Caco-2 (cell line): ENCODE measurements at regions not wholly inside any gene's neighbourhood (a gene's known extent, or its start where the extent isn't known, plus 50 kb on each side); places are given as distances from the start of the nearest gene placed in this dataset.

Experiments used
- BruUV-seq: library from RNA; stranded (reverse); fragments of 400-500 nt; replicated peaks from 2 replicates; lab custom pipeline; 2021; lab: Mats Ljungman, UMichigan
- CTCF ChIA-PET: fragments of 300-600 bp; sonication (Branson Sonifier 250); formaldehyde crosslinking; loops from one replicate; lab custom pipeline; 2022; ENCODE audit warnings: antibody characterized with exemption; lab: Charles Lee
- POLR2A ChIA-PET: fragments of 300-600 bp; sonication (Branson Sonifier 250); formaldehyde crosslinking; loops from one replicate; lab custom pipeline; 2022; ENCODE audit warnings: antibody characterized with exemption; lab: Charles Lee
- DNase-seq, 2 experiments: peaks; one replicate each; pipeline versions ENCODE4 v3.0.0 to v3.0.0-alpha.2; 2020 to 2022
- H3K27me3 ChIP-seq: replicated peaks from 2 replicates; pipeline ENCODE4 v1.6.0; 2011; ENCODE audit warnings: low read length; ENCODE audit not compliant: control insufficient read depth, insufficient read depth
- H3K36me3 ChIP-seq: 2 replicates; pipeline ENCODE4 v1.5.1; 2011; ENCODE audit warnings: low read length; ENCODE audit not compliant: control insufficient read depth, insufficient read depth
- H3K4me1 ChIP-seq: fragments of 250-450 bp; sonication (Bioruptor Pico); 2 replicates; pipeline ENCODE4 v1.5.1; 2020; ENCODE audit warnings: mild to moderate bottlenecking
- H3K4me3 ChIP-seq: 2 replicates; pipeline ENCODE4 v1.5.1; 2011; ENCODE audit warnings: low read depth, mild to moderate bottlenecking, control low read depth, low read length
- H3K9me3 ChIP-seq: fragments of 250-450 bp; sonication (Bioruptor Pico); 2 replicates; pipeline ENCODE4 v1.5.1; 2020; ENCODE audit warnings: mild to moderate bottlenecking, moderate library complexity
- H3K27ac Mint-ChIP-seq: one replicate; pipeline ENCODE4 v1.8.0; 2022; ENCODE audit warnings: mixed read lengths; ENCODE audit not compliant: unreplicated experiment
- H3K27me3 Mint-ChIP-seq: one replicate; pipeline ENCODE4 v1.8.0; 2022; ENCODE audit warnings: mixed read lengths; ENCODE audit not compliant: insufficient read depth, unreplicated experiment
- H3K36me3 Mint-ChIP-seq: one replicate; pipeline ENCODE4 v1.8.0; 2022; ENCODE audit warnings: mild to moderate bottlenecking, mixed read lengths; ENCODE audit not compliant: insufficient read depth, unreplicated experiment
- H3K4me1 Mint-ChIP-seq: one replicate; pipeline ENCODE4 v1.8.0; 2022; ENCODE audit warnings: low read depth, mixed read lengths; ENCODE audit not compliant: unreplicated experiment
- H3K4me3 Mint-ChIP-seq: one replicate; pipeline ENCODE4 v1.8.0; 2022; ENCODE audit warnings: mild to moderate bottlenecking, moderate library complexity, mixed read lengths; ENCODE audit not compliant: unreplicated experiment
- H3K9me3 Mint-ChIP-seq: one replicate; pipeline ENCODE4 v1.8.0; 2022; ENCODE audit warnings: mixed read lengths; ENCODE audit not compliant: unreplicated experiment
- intact Hi-C: fragments of 100-400 bp; cut with micrococcal nuclease; formaldehyde crosslinking; loops from one replicate; pipeline ENCODE4 v1.10.0; 2022; ENCODE audit not compliant: unreplicated experiment
- TF ChIP-seq, protein P1 (sequence below), 2 experiments: fragments of 200-600 bp in 1 of 2; IDR thresholded peaks; 1 replicate in 1 of 2; 2 replicates in 1 of 2; pipeline versions ENCODE4 v1.5.1 to v1.8.0; 2011 to 2022; ENCODE audit warnings: antibody characterized with exemption in 1 of 2, control low read depth in 1 of 2, inconsistent platforms in 1 of 2, low read depth in 1 of 2, low read length in 1 of 2, mild to moderate bottlenecking in 1 of 2, moderate library complexity in 1 of 2; ENCODE audit not compliant: insufficient read depth in 1 of 2, severe bottlenecking in 1 of 2, unreplicated experiment in 1 of 2

DNA sequence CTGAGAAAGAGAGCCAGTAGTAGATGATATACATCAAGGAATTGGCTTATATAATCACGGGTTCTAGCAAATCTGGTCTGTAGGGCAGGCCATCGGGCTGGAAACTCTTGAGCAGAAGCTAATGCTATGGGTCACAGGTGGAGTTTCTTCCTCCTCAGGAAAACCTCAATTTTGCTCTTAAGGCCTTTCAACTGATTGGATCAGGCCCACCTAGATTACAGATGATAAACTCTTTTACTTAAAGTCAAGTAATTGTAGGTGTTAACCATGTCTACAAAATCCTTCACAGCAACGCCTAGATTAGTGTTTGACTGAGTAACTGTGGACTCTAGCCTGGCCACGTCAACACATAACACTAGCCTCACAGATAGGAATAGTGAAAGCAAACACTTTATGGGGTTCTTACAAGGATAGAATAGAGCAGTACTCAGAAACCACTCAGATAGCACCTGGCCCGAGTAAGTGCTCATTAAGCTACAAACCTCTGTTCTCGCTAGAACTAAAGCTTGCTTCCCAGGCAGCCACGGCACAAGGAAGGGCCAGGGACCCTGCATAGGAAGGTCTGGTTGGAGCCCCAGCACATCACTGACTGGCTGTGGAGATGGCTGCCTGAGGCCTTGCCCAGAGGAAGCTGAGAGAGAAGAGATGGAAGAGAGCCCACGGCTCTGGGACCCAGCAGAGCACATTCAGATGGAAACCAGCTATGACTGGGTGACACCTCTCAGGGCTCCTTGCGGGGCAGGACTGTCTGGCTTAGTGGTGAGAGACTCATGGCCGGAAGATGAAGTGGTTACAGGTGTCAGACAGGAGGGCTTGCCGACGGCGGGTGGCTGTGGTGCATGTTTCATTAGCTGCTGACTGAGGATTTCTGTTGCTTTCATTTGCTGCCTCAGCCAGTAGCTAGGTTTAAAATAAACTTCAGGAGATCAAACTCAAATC is 202.5 kb upstream of the TLE3 start:
- CTCF ChIA-PET, result no interaction called here
- Mint-ChIP-seq H3K36me3 (no peaks in the 10 kb centered on the region), H3K27ac (no peak overlapping the region), H3K4me1 (no peaks in the 10 kb centered on the region), H3K4me3 (no peak overlapping the region), H3K9me3 (no peaks in the 10 kb centered on the region), H3K27me3 (no peaks in the 10 kb centered on the region)
- no peaks in the 10 kb centered on the region for H3K9me3 ChIP-seq
- POLR2A ChIA-PET, result no interaction called here
- TF ChIP-seq, protein P1, sequence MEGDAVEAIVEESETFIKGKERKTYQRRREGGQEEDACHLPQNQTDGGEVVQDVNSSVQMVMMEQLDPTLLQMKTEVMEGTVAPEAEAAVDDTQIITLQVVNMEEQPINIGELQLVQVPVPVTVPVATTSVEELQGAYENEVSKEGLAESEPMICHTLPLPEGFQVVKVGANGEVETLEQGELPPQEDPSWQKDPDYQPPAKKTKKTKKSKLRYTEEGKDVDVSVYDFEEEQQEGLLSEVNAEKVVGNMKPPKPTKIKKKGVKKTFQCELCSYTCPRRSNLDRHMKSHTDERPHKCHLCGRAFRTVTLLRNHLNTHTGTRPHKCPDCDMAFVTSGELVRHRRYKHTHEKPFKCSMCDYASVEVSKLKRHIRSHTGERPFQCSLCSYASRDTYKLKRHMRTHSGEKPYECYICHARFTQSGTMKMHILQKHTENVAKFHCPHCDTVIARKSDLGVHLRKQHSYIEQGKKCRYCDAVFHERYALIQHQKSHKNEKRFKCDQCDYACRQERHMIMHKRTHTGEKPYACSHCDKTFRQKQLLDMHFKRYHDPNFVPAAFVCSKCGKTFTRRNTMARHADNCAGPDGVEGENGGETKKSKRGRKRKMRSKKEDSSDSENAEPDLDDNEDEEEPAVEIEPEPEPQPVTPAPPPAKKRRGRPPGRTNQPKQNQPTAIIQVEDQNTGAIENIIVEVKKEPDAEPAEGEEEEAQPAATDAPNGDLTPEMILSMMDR (IDR thresholded peaks at IDR 0.05; ENCODE audit: insufficient read depth in 1 of 2, low read depth in 1 of 2, low read length in 1 of 2, severe bottlenecking in 1 of 2, unreplicated experiment in 1 of 2), result no peak
- intact Hi-C loops, result loop anchor here (10.0 kb wide), 1 partner anchor 55 kb away; no protein-coding TSS in a partner anchor
- H3K36me3 ChIP-seq, result no peaks in the 10 kb centered on the region
- no peaks in the 10 kb centered on the region for H3K27me3 ChIP-seq
- no peak overlapping the region for H3K4me3 ChIP-seq
- no peak for DNase-seq
- no peaks in the 10 kb centered on the region for H3K4me1 ChIP-seq
- no TSS peak for BruUV-seq

DNA sequence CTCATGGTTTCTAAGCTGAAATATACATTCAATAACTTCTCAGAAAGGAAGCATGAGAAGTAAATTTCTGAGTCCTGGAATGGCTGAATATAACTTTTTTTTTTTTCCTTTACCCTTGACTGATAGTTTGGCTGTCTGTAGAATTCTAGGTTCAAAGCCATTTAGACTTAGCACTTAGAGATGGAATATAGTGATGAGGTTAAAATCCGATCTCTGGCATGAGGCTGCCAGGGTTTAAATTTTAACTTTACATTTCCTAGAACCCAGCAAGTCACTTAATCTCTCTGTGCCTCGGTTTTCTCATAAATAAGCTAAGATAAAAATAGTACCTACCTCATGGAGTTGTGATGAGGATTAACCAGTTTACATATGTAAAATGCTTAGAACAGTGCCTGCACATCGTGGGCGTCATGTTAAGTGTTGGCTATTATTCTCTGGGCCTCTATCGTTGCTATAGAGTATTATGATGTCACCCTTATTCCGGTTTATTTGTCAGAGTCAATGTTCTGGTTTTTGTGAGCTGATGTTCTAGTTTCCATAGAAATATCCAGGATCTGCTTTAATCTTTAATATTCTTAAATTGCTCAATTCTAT is 199.8 kb upstream of the TLE3 start:
- intact Hi-C loops, result no loop called here
- no peaks in the 10 kb centered on the region for H3K27me3 Mint-ChIP-seq
- no peak overlapping the region for H3K27ac Mint-ChIP-seq
- no peaks in the 10 kb centered on the region for H3K9me3 ChIP-seq
- H3K4me3 Mint-ChIP-seq, result no peak overlapping the region
- no peaks in the 10 kb centered on the region for H3K9me3 Mint-ChIP-seq
- POLR2A ChIA-PET, result no interaction called here
- no peaks in the 10 kb centered on the region for H3K36me3 ChIP-seq
- no peaks in the 10 kb centered on the region for H3K4me1 Mint-ChIP-seq
- CTCF ChIA-PET, result no interaction called here
- H3K36me3 Mint-ChIP-seq, result no peaks in the 10 kb centered on the region
- BruUV-seq, result no TSS peak
- TF ChIP-seq, protein P1 (IDR thresholded peaks at IDR 0.05; ENCODE audit: insufficient read depth in 1 of 2, low read depth in 1 of 2, low read length in 1 of 2, severe bottlenecking in 1 of 2, unreplicated experiment in 1 of 2), result no peak
- H3K4me3 ChIP-seq, result no peak overlapping the region
- no peaks in the 10 kb centered on the region for H3K27me3 ChIP-seq
- no peak for DNase-seq
- peaks cover under 1% of the 10 kb centered on the region for H3K4me1 ChIP-seq

DNA sequence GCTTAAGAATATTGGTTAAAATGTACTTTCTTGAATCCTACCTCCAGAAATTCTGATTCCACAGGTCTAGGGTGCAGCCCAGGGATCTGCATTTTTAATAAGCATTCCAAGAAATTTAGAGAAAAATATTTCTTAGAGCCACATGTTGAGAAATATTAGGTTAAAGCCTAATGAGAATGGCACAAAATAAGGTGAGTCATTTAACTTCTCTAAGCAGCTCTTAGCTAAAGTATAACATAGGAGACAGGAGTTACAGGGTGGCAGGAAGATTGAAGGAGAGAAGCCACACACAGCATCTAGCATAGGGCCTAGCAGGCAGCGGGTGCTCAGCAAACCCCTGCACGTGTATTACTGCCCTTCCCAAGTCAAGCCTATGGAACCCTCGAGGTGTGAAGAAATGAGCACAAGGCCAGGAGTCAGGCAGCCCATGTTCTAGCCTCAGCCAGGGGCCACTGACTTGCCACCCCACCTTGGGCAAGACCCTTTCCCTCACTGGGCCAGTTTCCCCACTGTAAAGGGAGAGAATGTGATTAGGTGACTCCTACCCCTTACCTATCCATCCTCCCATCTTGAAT is 197.1 kb upstream of the TLE3 start:
- TF ChIP-seq, protein P1 (IDR thresholded peaks at IDR 0.05; ENCODE audit: insufficient read depth in 1 of 2, low read depth in 1 of 2, low read length in 1 of 2, severe bottlenecking in 1 of 2, unreplicated experiment in 1 of 2), result no peak
- intact Hi-C loops, result no loop called here
- Mint-ChIP-seq H3K27me3 (no peaks in the 10 kb centered on the region), H3K4me1 (peaks cover 21% of the 10 kb centered on the region), H3K27ac (no peak overlapping the region), H3K9me3 (no peaks in the 10 kb centered on the region), H3K36me3 (peaks cover 3% of the 10 kb centered on the region), H3K4me3 (no peak overlapping the region)
- CTCF ChIA-PET, result no interaction called here
- DNase-seq, result no peak
- no peak overlapping the region for H3K4me3 ChIP-seq
- BruUV-seq, result no TSS peak
- H3K27me3 ChIP-seq, result no peaks in the 10 kb centered on the region
- POLR2A ChIA-PET, result no interaction called here
- no peaks in the 10 kb centered on the region for H3K9me3 ChIP-seq
- peaks cover 28% of the 10 kb centered on the region for H3K4me1 ChIP-seq
- H3K36me3 ChIP-seq, result no peaks in the 10 kb centered on the region
